ENCODE measurements at regions not wholly inside any gene's neighbourhood (a gene's known extent, or its start where the extent isn't known, plus 50 kb on each side); places are given as distances from the start of the nearest gene placed in this dataset.

DNA sequence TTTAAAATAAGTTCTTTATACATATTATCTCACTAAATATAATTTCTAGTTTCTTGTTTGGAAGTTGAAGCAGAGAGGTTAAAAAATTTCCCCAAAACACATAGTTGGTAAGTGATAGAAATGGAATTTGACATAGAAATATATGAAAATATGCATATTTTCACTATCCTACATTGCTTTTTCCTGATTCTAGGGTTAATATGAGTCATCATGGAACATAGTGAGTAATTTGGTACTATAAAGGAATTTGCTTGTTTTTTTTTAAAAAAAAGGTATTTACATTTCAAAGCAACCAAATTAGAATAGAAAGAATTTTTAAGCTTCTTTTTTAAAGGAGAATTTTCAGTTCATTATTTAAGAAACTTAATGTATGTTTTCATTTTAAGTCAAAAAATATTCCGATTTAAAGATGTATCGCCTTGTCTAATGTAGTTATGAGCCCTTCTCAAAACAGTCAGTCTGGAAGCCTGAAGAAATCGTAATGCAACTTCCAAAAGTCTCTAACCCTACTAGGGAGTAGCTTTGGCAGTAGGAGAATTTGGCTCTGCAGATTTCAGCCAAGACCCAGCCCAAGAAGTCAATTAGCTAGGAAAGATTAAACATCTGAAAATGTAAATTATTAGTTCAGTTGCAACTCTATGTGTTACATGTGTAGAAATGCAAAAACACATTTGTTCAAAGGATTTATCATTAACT, 147.3 kb downstream of the RDH14 start:
- Histone ChIP-seq H3K9me3 (ENCODE audit: control extremely low read depth in 1 of 3, control insufficient read depth in 2 of 3, insufficient read depth in 1 of 3, low read length in 2 of 3) (no peaks in the 10 kb centered on the region), H3K36me3 (replicated peaks in 1 of 2; ENCODE audit: control extremely low read depth in 1 of 2, control insufficient read depth in 1 of 2, extremely low read depth in 1 of 2, insufficient read depth in 2 of 2, low read length in 1 of 2) (no peaks in the 10 kb centered on the region), H3K4me2 (replicated peaks; ENCODE audit: low read depth, low read length, poor library complexity, severe bottlenecking) (no peak overlapping the region), H3K4me1 (ENCODE audit: control insufficient read depth in 2 of 2, insufficient read depth in 2 of 2, low read length in 2 of 2) (no peaks in the 10 kb centered on the region), H3K4me3 (ENCODE audit: control extremely low read depth in 1 of 5, extremely low read depth in 1 of 5, insufficient read depth in 1 of 5, low read depth in 2 of 5, low read length in 4 of 5) (no peak overlapping the region), H2AFZ (ENCODE audit: insufficient read depth, low read depth, low read length, poor library complexity, severe bottlenecking) (no peak overlapping the region), H3K27me3 (replicated peaks in 1 of 4; ENCODE audit: control extremely low read depth in 1 of 4, control insufficient read depth in 3 of 4, insufficient read depth in 4 of 4, low read length in 3 of 4) (no peaks in the 10 kb centered on the region), H3K9ac (ENCODE audit: low read length) (no peak overlapping the region), H3K27ac (ENCODE audit: low read length in 2 of 2) (no peak overlapping the region), H4K20me1 (ENCODE audit: control insufficient read depth, insufficient read depth, low read length, poor library complexity, severe bottlenecking) (no peaks in the 10 kb centered on the region), H3K79me2 (ENCODE audit: control insufficient read depth, insufficient read depth, low read length) (no peaks in the 10 kb centered on the region)
- Mint-ChIP-seq H3K27ac (no peak overlapping the region), H3K4me1 (no peaks in the 10 kb centered on the region), H3K4me3 (no peak overlapping the region), H3K9me3 (ENCODE audit: insufficient read depth) (no peaks in the 10 kb centered on the region), H3K27me3 (peaks cover 19% of the 10 kb centered on the region)
- no CpG with 5 or more reads among the region's 3 CpGs for WGBS (ENCODE audit: insufficient coverage)
- ChIA-PET POLR2A (no interaction called here), CTCF (no interaction called here)
- no peak for DNase-seq
- no peak for ATAC-seq (ENCODE audit: low read depth)
- TF ChIP-seq, protein P1, sequence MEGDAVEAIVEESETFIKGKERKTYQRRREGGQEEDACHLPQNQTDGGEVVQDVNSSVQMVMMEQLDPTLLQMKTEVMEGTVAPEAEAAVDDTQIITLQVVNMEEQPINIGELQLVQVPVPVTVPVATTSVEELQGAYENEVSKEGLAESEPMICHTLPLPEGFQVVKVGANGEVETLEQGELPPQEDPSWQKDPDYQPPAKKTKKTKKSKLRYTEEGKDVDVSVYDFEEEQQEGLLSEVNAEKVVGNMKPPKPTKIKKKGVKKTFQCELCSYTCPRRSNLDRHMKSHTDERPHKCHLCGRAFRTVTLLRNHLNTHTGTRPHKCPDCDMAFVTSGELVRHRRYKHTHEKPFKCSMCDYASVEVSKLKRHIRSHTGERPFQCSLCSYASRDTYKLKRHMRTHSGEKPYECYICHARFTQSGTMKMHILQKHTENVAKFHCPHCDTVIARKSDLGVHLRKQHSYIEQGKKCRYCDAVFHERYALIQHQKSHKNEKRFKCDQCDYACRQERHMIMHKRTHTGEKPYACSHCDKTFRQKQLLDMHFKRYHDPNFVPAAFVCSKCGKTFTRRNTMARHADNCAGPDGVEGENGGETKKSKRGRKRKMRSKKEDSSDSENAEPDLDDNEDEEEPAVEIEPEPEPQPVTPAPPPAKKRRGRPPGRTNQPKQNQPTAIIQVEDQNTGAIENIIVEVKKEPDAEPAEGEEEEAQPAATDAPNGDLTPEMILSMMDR (IDR thresholded peaks at IDR 0.05) = no peak
- TF ChIP-seq EZH2 (IDR thresholded peaks at IDR 0.05; ENCODE audit: borderline replicate concordance, insufficient read depth, low read depth, low read length, poor library complexity, severe bottlenecking) = no peak
- intact Hi-C loops (cut with micrococcal nuclease) = no loop called here

DNA sequence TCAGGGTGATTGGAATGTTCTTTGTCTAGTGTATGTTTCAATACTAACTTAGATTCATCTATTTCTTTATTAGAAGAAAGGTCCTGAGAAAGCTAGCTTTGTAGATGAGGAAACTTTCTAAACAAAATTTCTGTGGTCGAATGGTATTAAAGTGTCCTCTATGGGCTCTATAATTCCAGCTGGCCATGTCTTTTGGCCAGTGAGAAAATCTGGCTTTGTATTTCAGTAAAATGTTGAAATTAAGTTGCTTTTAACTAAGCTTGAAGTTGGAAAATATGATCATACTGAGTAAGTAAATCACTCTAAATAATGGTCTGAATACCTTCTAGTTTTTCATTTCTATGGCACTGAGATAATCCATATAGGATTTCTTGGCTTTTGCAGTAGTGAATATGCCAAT, 148.8 kb downstream of the RDH14 start:
- Histone ChIP-seq H3K4me3 (ENCODE audit: control extremely low read depth in 1 of 5, extremely low read depth in 1 of 5, insufficient read depth in 1 of 5, low read depth in 2 of 5, low read length in 4 of 5) (no peak overlapping the region), H4K20me1 (ENCODE audit: control insufficient read depth, insufficient read depth, low read length, poor library complexity, severe bottlenecking) (no peaks in the 10 kb centered on the region), H3K27me3 (replicated peaks in 1 of 4; ENCODE audit: control extremely low read depth in 1 of 4, control insufficient read depth in 3 of 4, insufficient read depth in 4 of 4, low read length in 3 of 4) (no peaks in the 10 kb centered on the region), H3K9ac (ENCODE audit: low read length) (no peak overlapping the region), H3K79me2 (ENCODE audit: control insufficient read depth, insufficient read depth, low read length) (no peaks in the 10 kb centered on the region), H3K27ac (ENCODE audit: low read length in 2 of 2) (no peak overlapping the region), H2AFZ (ENCODE audit: insufficient read depth, low read depth, low read length, poor library complexity, severe bottlenecking) (no peak overlapping the region), H3K36me3 (replicated peaks in 1 of 2; ENCODE audit: control extremely low read depth in 1 of 2, control insufficient read depth in 1 of 2, extremely low read depth in 1 of 2, insufficient read depth in 2 of 2, low read length in 1 of 2) (no peaks in the 10 kb centered on the region), H3K9me3 (ENCODE audit: control extremely low read depth in 1 of 3, control insufficient read depth in 2 of 3, insufficient read depth in 1 of 3, low read length in 2 of 3) (no peaks in the 10 kb centered on the region), H3K4me2 (replicated peaks; ENCODE audit: low read depth, low read length, poor library complexity, severe bottlenecking) (no peak overlapping the region), H3K4me1 (ENCODE audit: control insufficient read depth in 2 of 2, insufficient read depth in 2 of 2, low read length in 2 of 2) (no peaks in the 10 kb centered on the region)
- no peak overlapping the region for H3K27ac Mint-ChIP-seq
- no peaks in the 10 kb centered on the region for H3K9me3 Mint-ChIP-seq (ENCODE audit: insufficient read depth)
- TF ChIP-seq, protein P1 (IDR thresholded peaks at IDR 0.05) = no peak
- DNase-seq (no peak), ATAC-seq (ENCODE audit: low read depth) (no peak)
- 88% methylated on average over 1 of the region's 1 CpG for WGBS (ENCODE audit: insufficient coverage)
- peaks cover 19% of the 10 kb centered on the region for H3K27me3 Mint-ChIP-seq
- intact Hi-C loops (cut with micrococcal nuclease) = no loop called here
- POLR2A ChIA-PET = no interaction called here
- no peaks in the 10 kb centered on the region for H3K4me1 Mint-ChIP-seq
- CTCF ChIA-PET = no interaction called here
- no peak overlapping the region for H3K4me3 Mint-ChIP-seq

Measured in B cell (primary cell).